Hepatocyte (in vitro differentiated cells): ENCODE measurements at regions not wholly inside any gene's neighbourhood (a gene's known extent, or its start where the extent isn't known, plus 50 kb on each side); places are given as distances from the start of the nearest gene placed in this dataset.

ENCODE experiments used
- CTCF ChIP-seq: fragments of 200-600 bp; sonication (generic); IDR thresholded peaks from 2 replicates; pipeline ENCODE4 v1.5.1; 2016; ENCODE audit warnings: antibody characterized with exemption, mild to moderate bottlenecking; ENCODE audit not compliant: poor library complexity
- EZH2 ChIP-seq: fragments of 200-600 bp; sonication (generic); IDR thresholded peaks from 2 replicates; pipeline ENCODE4 v1.6.1; 2016; ENCODE audit warnings: antibody characterized with exemption, mild to moderate bottlenecking, borderline replicate concordance
- EZH2phosphoT487 ChIP-seq: fragments of 200-600 bp; sonication (generic); IDR thresholded peaks from one replicate; pipeline ENCODE4 v1.6.1; 2018; ENCODE audit warnings: antibody characterized with exemption, mild to moderate bottlenecking, low read depth, moderate library complexity; ENCODE audit not compliant: unreplicated experiment, severe bottlenecking

- no peak for TF ChIP-seq CTCF
- no peak for TF ChIP-seq EZH2
- TF ChIP-seq EZH2phosphoT487: no peak
These were observed 1841.0 kb upstream of the PCDH7 start for GRCh38 chr4:28879178-28879577.
